ENCODE measurements at regions not wholly inside any gene's neighbourhood (a gene's known extent, or its start where the extent isn't known, plus 50 kb on each side); places are given as distances from the start of the nearest gene placed in this dataset.

- DNase-seq, result no peak
Observed at GRCh38 chr18:67282796-67283195, 233.7 kb downstream of the DSEL start.

DNA sequence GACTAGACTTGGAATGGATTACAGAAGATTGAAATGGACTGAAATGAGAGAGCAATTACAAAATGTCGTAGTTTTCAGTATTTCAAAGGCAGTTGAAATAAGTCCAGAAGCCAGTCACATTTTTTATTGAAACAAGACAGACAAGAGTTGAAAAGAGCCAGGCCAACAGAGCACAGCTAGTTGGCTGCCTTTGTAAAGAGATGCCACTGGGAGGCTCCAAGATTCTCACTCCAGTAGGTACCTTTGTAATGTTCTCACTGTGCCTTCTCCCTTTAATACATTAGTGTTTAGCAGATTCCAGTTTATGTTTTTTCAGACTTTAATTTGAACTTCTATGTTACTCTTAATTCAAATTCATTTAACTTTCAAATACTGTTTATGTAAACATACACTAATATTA is 234.8 kb downstream of the DSEL start:
- no peak for DNase-seq

DNA sequence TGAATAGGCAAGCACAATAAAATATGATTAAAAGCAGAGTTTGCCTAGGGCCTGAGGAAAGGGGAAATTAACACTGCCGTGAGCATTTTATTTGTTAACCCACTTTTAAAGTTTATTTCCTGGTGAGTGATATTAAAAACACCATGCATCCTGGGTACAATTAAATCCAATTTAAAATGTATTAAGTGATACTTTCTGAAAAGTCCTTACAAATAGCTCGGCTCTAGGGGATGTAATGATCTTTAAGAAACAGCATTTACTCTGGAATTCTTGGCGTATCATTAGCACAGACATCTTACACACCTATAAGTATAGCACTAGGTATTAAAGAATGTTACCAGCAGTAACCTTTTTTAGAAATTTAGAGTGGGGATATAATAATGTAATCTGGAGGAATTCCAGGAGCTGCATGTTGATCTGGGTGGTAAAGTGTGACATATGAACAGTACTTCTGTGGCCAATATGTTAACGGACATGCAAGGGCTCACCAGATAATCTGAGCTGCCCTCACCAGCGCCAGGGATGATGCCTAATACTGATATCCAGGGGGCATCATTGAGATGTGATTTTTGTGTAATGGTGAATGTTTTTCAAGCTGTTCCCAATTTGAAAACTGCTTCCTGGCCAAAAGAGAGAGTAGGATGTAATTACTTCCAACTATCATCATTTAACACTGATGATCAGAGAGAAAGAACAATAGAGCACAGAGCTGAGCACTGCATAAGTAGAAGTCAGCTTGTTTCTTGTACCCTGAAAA is 235.9 kb downstream of the DSEL start:
- no peak for DNase-seq

GRCh38 chr18:67279988-67280387 is 236.5 kb downstream of the DSEL start:
- no peak for DNase-seq

DNA sequence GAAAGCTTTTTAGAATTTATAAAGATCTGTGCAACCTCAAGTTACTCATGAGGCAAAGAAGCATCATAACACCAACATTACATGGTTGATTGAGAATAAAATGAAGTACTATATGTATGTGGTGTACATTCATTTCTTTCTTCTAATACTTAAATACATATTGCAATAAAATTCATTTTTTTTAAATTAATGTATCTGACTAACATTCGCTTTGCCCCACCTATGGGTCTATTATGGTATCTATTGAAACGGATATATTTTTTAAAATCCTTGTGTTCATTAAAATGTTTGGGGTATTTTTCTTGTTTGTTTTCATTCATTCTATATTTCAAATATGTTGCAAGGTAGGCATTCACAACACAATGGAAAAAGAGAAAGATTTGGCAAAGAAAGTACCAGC is 237.5 kb downstream of the DSEL start:
- DNase-seq, result no peak

DNA sequence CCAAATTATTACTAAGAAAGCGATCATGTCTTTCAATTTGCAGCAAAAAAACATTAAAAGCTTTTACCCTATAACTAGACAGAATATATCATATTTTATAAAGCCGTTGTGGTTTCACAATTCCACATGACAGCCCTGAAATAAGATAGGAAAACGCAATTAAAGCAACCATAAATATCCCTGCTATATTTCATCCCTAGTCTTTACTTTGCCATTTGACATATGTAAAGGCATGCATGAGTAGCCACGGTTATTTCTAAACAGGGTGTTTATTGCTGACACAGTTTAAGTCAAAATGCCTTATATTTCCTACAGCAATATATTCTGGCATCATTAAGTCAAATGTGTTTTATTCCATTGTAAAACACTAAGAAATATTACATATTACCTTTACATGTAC is 239.9 kb downstream of the DSEL start:
- no peak for DNase-seq

- no peak for DNase-seq
Observed at GRCh38 chr18:67273288-67273687, 243.2 kb downstream of the DSEL start.

GRCh38 chr18:67269206-67269605 is 247.3 kb downstream of the DSEL start:
- no peak for DNase-seq

GRCh38 chr18:67268530-67268929 is 248.0 kb downstream of the DSEL start:
- no peak for DNase-seq

DNA sequence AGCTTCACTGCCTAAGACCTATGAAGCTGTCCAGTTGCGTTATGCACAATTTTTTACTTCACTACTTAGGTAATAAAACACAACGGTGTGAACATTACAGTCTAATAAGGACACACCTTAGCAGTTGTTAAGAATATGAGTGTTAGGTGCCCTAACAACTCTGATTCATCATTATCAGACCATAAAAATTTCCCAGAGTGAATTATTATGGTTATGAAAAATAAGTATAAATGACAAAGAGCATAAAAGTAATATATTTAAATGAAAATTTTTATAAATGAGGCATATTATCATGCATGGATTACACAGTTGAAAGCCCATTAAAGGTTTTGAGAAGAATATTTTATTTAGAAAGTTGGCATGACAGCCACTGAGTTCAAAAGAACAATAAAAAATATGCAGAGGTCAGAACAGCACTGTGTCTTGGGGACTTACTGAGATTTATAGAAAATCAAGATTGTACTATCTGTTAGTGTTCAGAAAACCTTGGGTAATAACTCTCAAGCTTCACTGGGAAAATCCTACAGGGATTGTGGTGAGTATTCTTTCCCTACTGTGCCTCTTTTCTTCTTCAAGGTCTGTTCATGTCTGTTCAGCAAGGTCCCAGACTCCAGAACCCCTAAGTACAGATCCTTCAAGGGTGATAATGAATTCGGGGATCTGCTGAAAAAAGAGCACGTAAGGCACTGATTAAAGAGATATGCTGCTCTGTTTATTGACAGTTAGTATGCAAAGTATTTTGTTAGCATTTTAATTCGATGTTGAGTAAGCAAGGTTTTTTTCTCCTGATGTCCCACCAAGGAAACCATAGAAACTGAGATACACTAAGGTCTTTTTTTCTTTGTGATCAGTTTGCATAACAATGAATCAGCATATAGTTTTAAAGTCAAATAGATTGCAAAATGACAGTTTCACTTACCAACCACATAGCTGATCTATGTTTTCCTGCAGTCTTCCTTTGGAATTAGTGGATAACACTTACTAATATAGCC is 250.0 kb downstream of the DSEL start:
- no peak for DNase-seq

GRCh38 chr18:67265464-67266245 is 250.9 kb downstream of the DSEL start:
- no peak for DNase-seq

GRCh38 chr18:67261931-67262552 is 254.5 kb downstream of the DSEL start:
- no peak for DNase-seq

DNA sequence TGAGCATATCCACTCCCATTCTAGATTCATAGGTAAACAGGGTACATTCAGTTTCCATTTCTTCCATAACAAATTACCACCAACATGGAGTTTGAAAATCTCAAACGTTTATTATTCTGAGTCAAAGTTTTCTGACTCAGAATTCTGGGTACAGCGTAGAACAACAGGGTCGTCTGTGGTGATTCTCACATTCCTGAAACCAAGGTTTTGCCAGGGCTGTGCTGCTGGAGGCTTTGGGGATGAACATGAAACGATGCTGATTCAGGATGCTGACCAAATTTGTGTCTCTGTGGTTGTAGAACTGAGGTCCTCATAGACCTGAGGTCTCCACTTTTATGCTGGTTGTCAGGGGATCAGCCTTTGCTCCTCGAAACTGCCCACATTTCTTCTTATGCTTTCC is 255.7 kb downstream of the DSEL start:
- DNase-seq, result no peak

- DNase-seq, result no peak
Observed at GRCh38 chr18:67250776-67251424, 265.6 kb downstream of the DSEL start.

- no peak for DNase-seq
Observed at GRCh38 chr18:67243799-67244587, 272.5 kb downstream of the DSEL start.

- DNase-seq, result no peak
Observed at GRCh38 chr18:67242001-67242400, 274.5 kb downstream of the DSEL start.

DNA sequence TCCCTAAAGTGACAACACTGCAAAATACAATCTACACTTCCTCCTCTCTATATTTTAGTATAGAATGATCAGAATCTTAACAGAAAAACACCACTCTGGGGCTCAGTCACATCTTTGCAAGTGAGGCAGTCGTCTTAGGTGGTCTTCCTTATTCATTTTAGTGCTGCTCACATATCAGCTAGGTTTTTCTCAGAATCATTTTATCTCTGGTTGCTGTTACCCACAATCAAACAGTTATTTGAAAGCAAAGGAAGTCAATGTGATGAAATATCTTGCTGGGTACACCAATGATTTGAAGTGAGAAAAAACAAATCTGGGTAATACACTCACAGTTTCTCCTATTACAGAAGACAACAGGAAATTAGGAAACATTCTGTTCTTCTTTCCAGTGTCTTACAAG is 275.2 kb downstream of the DSEL start:
- no peak for DNase-seq

DNA sequence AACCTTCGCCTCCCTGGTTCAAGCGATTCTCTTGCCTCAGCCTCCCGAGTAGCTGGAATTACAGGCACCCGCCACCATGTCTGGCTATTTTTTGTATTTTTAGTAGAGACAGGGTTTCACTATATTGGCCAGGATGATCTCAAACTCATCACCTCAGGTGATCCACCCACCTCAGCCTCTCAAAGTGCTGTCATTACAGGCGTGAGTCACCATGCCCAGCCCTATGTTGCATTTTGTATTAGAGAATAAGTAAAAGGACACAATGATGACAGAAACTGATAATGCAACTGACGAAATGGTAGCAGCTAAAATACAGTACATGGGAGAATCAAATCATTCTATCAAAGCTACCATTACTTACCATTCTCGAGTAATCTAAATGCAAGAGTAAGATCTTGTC is 276.7 kb downstream of the DSEL start:
- DNase-seq, result no peak

- no peak for DNase-seq
Observed at GRCh38 chr18:67232991-67233390, 283.5 kb downstream of the DSEL start.

- DNase-seq, result no peak
Observed at GRCh38 chr18:67232406-67232805, 284.1 kb downstream of the DSEL start.

GRCh38 chr18:67222887-67223286 is 293.6 kb downstream of the DSEL start:
- DNase-seq, result no peak

Measured in right hindlimb (tissue), 1 donor.